H1 (cell line): ENCODE measurements at regions not wholly inside any gene's neighbourhood (a gene's known extent, or its start where the extent isn't known, plus 50 kb on each side); places are given as distances from the start of the nearest gene placed in this dataset.

Source experiments
- ATF3 ChIP-seq: IDR thresholded peaks from 2 replicates; pipeline ENCODE4 v1.6.1; 2011; ENCODE audit warnings: low read depth, mild to moderate bottlenecking, low read length; ENCODE audit not compliant: insufficient read depth
- CHD2 ChIP-seq: IDR thresholded peaks from 2 replicates; pipeline ENCODE4 v1.6.1; 2012; ENCODE audit warnings: low read length, improper control_type of control experiment
- CTCF ChIP-seq, 3 experiments: IDR thresholded peaks; 1 replicate in 2 of 3; 2 replicates in 1 of 3; pipeline versions ENCODE4 v1.5.1 to v1.6.1; 2011; ENCODE audit warnings: low read length in 3 of 3, mild to moderate bottlenecking in 3 of 3, inconsistent platforms in 2 of 3, low read depth in 1 of 3, moderate library complexity in 1 of 3; ENCODE audit not compliant: insufficient read depth in 1 of 3; ENCODE audit errors: control extremely low read depth in 1 of 3
- EZH2 ChIP-seq: fragments of 200-600 bp; sonication (generic); IDR thresholded peaks from 2 replicates; pipeline ENCODE4 v1.7.1; 2012; ENCODE audit warnings: low read depth, mild to moderate bottlenecking, moderate library complexity, low read length, inconsistent platforms; ENCODE audit not compliant: severe bottlenecking
- POLR2AphosphoS5 ChIP-seq: IDR thresholded peaks from 2 replicates; pipeline ENCODE4 v1.6.1; 2011; ENCODE audit warnings: low read depth, low read length
- RAD21 ChIP-seq, 2 experiments: IDR thresholded peaks in 1 of 2; conservative IDR thresholded peaks in 1 of 2; 2 replicates each; pipeline ENCODE4 v1.6.1; 2011; ENCODE audit warnings: low read depth in 2 of 2, low read length in 2 of 2, improper control_type of control experiment in 1 of 2, inconsistent platforms in 1 of 2, mild to moderate bottlenecking in 1 of 2, moderate library complexity in 1 of 2
- RXRA ChIP-seq: IDR thresholded peaks from 2 replicates; pipeline ENCODE4 v1.6.1; 2011; ENCODE audit warnings: low read depth, mild to moderate bottlenecking, low read length, moderate library complexity; ENCODE audit not compliant: insufficient read depth
- SRF ChIP-seq: IDR thresholded peaks from 2 replicates; pipeline ENCODE4 v1.6.1; 2011; ENCODE audit warnings: mild to moderate bottlenecking, low read depth, low read length, moderate library complexity
- TCF12 ChIP-seq: IDR thresholded peaks from 2 replicates; pipeline ENCODE4 v1.6.1; 2011; ENCODE audit warnings: low read depth, mild to moderate bottlenecking, low read length
- YY1 ChIP-seq: IDR thresholded peaks from 2 replicates; pipeline ENCODE4 v1.6.1; 2011; ENCODE audit warnings: low read depth, mild to moderate bottlenecking, low read length

GRCh38 chr11:42407341-42407740 is 904.5 kb upstream of the API5 start:
- TF ChIP-seq YY1 (peak; percentile 28; the same call in 1 of the 2 replicates), POLR2AphosphoS5 (no peak), RAD21 (IDR thresholded peaks at IDR 0.05 in 1 of 2, conservative IDR thresholded peaks at IDR 0.05 in 1 of 2; ENCODE audit: low read depth in 2 of 2, low read length in 2 of 2) (peak; percentile 92 to 95), TCF12 (peak; percentile 77; the same call in 1 of the 2 replicates), CTCF (IDR thresholded peaks at IDR 0.05; ENCODE audit: control extremely low read depth in 1 of 3, insufficient read depth in 1 of 3, low read depth in 1 of 3, low read length in 3 of 3) (peak; percentile 73 to 99 (median 97)), EZH2 (no peak), CHD2 (no peak), RXRA (no peak), ATF3 (no peak), SRF (no peak)
